ENCODE measurements at regions not wholly inside any gene's neighbourhood (a gene's known extent, or its start where the extent isn't known, plus 50 kb on each side); places are given as distances from the start of the nearest gene placed in this dataset.

DNA sequence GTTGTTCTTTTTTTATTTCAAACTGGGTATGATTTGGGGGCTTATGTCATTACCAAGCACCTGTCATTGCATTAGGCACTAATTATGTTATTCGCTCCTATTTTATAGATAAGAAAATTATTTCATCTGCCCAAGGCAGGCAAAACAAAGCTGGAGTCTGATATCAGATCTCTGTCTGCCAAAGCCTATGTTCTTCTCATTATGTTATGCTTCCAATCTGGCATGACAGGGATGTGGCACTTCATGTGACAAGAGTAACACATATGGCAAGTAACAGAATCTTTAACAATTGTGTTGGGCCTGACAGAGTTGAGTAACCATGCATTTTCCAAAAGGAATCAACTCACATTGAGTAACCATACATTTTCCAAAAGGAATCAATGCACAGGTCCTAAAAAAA is 61.2 kb upstream of the TOM1L1 start:
- no peak for TF ChIP-seq EZH2 (IDR thresholded peaks at IDR 0.05; ENCODE audit: low read length, unreplicated experiment)
- TF ChIP-seq, protein P1, sequence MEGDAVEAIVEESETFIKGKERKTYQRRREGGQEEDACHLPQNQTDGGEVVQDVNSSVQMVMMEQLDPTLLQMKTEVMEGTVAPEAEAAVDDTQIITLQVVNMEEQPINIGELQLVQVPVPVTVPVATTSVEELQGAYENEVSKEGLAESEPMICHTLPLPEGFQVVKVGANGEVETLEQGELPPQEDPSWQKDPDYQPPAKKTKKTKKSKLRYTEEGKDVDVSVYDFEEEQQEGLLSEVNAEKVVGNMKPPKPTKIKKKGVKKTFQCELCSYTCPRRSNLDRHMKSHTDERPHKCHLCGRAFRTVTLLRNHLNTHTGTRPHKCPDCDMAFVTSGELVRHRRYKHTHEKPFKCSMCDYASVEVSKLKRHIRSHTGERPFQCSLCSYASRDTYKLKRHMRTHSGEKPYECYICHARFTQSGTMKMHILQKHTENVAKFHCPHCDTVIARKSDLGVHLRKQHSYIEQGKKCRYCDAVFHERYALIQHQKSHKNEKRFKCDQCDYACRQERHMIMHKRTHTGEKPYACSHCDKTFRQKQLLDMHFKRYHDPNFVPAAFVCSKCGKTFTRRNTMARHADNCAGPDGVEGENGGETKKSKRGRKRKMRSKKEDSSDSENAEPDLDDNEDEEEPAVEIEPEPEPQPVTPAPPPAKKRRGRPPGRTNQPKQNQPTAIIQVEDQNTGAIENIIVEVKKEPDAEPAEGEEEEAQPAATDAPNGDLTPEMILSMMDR (conservative IDR thresholded peaks at IDR 0.05; ENCODE audit: low read depth, low read length), result no peak
- no peak for TF ChIP-seq EZH2phosphoT487 (IDR thresholded peaks at IDR 0.05; ENCODE audit: borderline replicate concordance, low read length)
